GM12878 (cell line): ENCODE measurements at regions not wholly inside any gene's neighbourhood (a gene's known extent, or its start where the extent isn't known, plus 50 kb on each side); places are given as distances from the start of the nearest gene placed in this dataset.

Experiments used
- ATAC-seq: fragments of 200-7000 bp; cut with Tn5 transposase; 3 replicates; pipeline ENCODE4 v1.9.1; 2020; ENCODE audit warnings: mild to moderate bottlenecking, moderate library complexity
- BruUV-seq: library from RNA; stranded (reverse); fragments of 400-500 nt; replicated peaks from 2 replicates; lab custom pipeline; 2021; lab: Mats Ljungman, UMichigan
- CTCF ChIA-PET: fragments of 300-600 bp; sonication (Branson Sonifier 250); formaldehyde crosslinking; extraction: SDS; loops from one replicate; lab custom pipeline; 2021; ENCODE audit warnings: inconsistent platforms; lab: Yijun Ruan, JAX
- POLR2A ChIA-PET: fragments of 350-600 bp; formaldehyde crosslinking; extraction: SDS; loops from one replicate; lab custom pipeline; 2021; ENCODE audit warnings: inconsistent platforms; lab: Charles Lee
- RAD21 ChIA-PET: fragments of 300-600 bp; sonication (Branson Sonifier 250); formaldehyde crosslinking; loops from one replicate; lab custom pipeline; 2023; ENCODE audit warnings: antibody characterized with exemption; ENCODE audit not compliant: unreplicated experiment; lab: Charles Lee
- SMC1A ChIA-PET: fragments of 300-600 bp; sonication (Branson Sonifier 250); formaldehyde crosslinking; loops from one replicate; lab custom pipeline; 2023; ENCODE audit not compliant: unreplicated experiment, uncharacterized antibody; lab: Charles Lee
- DNase-seq: peaks from one replicate; pipeline ENCODE4 v3.0.0-alpha.2; 2011; ENCODE audit warnings: low read depth, low spot score
- FAIRE-seq: peaks from 3 replicates; lab custom pipeline; 2011; peaks lifted over from hg19 to GRCh38; lab: Jason Lieb, UNC
- H2AFZ ChIP-seq: 2 replicates; pipeline ENCODE4 v1.6.0; 2011; ENCODE audit warnings: low read depth, low read length, control low read depth; ENCODE audit not compliant: control insufficient read depth
- H3K27ac ChIP-seq: 2 replicates; pipeline ENCODE4 v1.5.1; 2011; ENCODE audit warnings: control low read depth; ENCODE audit not compliant: control insufficient read depth, insufficient read depth
- H3K27me3 ChIP-seq, 2 experiments: replicated peaks in 1 of 2; 2 replicates each; pipeline versions ENCODE4 v1.6.0 to v1.6.1; 2011; ENCODE audit warnings: low read length in 1 of 2; ENCODE audit not compliant: control insufficient read depth in 2 of 2, insufficient read depth in 2 of 2
- H3K36me3 ChIP-seq, 2 experiments: 2 replicates each; pipeline ENCODE4 v1.5.1; 2011; ENCODE audit warnings: low read length in 1 of 2; ENCODE audit not compliant: control insufficient read depth in 2 of 2, insufficient read depth in 2 of 2
- H3K4me1 ChIP-seq: 2 replicates; pipeline ENCODE4 v1.6.1; 2011; ENCODE audit warnings: mild to moderate bottlenecking, low read length, moderate library complexity, mixed read lengths; ENCODE audit not compliant: control insufficient read depth, insufficient read depth
- H3K4me2 ChIP-seq: 2 replicates; pipeline ENCODE4 v1.6.0; 2011; ENCODE audit warnings: control low read depth; ENCODE audit not compliant: control insufficient read depth, insufficient read depth
- H3K4me3 ChIP-seq: fragments of 200-600 bp; sonication (generic); 2 replicates; pipeline ENCODE4 v1.5.1; 2016
- H3K79me2 ChIP-seq: 2 replicates; pipeline ENCODE4 v1.6.0; 2011; ENCODE audit warnings: low read length; ENCODE audit not compliant: control insufficient read depth, insufficient read depth
- H3K9ac ChIP-seq: 2 replicates; pipeline ENCODE4 v1.8.0; 2011; ENCODE audit warnings: low read length, control low read depth, mixed read lengths; ENCODE audit not compliant: control insufficient read depth, insufficient read depth
- H3K9me3 ChIP-seq: replicated peaks from 3 replicates; pipeline ENCODE4 v1.5.1; 2011; ENCODE audit warnings: mild to moderate bottlenecking, low read length; ENCODE audit not compliant: control insufficient read depth, insufficient read depth
- H4K20me1 ChIP-seq: 2 replicates; pipeline ENCODE4 v1.6.0; 2011; ENCODE audit not compliant: control insufficient read depth, insufficient read depth
- CBX3 ChIP-seq: fragments of 200-600 bp; sonication (generic); IDR thresholded peaks from 2 replicates; pipeline ENCODE4 v1.6.1; 2016; ENCODE audit warnings: low read depth, borderline replicate concordance
- EP300 ChIP-seq, 2 experiments: fragments of 150-350 bp in 1 of 2; IDR thresholded peaks; 2 replicates each; pipeline ENCODE4 v1.6.1; 2011 to 2012; ENCODE audit warnings: low read depth in 2 of 2, low read length in 2 of 2, borderline replicate concordance in 1 of 2, improper control_type of control experiment in 1 of 2, inconsistent platforms in 1 of 2; ENCODE audit not compliant: control insufficient read depth in 1 of 2
- EZH2 ChIP-seq: IDR thresholded peaks from 2 replicates; pipeline ENCODE4 v1.6.1; 2012; ENCODE audit warnings: low read depth, mild to moderate bottlenecking, control low read depth, inconsistent platforms, low read length, borderline replicate concordance; ENCODE audit not compliant: control insufficient read depth
- MEF2B ChIP-seq: fragments of 450-650 bp; IDR thresholded peaks from 2 replicates; pipeline ENCODE4 v1.6.1; 2018; ENCODE audit warnings: mild to moderate bottlenecking, moderate library complexity; ENCODE audit not compliant: partially characterized antibody, poor library complexity, severe bottlenecking
- MYC ChIP-seq: IDR thresholded peaks from 2 replicates; pipeline ENCODE4 v1.6.1; 2011; ENCODE audit warnings: mild to moderate bottlenecking, low read length, moderate library complexity, inconsistent platforms; ENCODE audit not compliant: insufficient read depth, insufficient replicate concordance, insufficient read length, severe bottlenecking
- NKRF ChIP-seq: fragments of 450-650 bp; conservative IDR thresholded peaks from 2 replicates; pipeline ENCODE4 v1.6.1; 2017; ENCODE audit warnings: mild to moderate bottlenecking, moderate library complexity
- POLR2A ChIP-seq: IDR thresholded peaks from 2 replicates; pipeline ENCODE4 v1.6.1; 2011; ENCODE audit warnings: low read depth, mild to moderate bottlenecking, low read length
- RAD21 ChIP-seq: IDR thresholded peaks from 2 replicates; pipeline ENCODE4 v1.6.1; 2011; ENCODE audit warnings: mild to moderate bottlenecking, low read depth, low read length, moderate library complexity; ENCODE audit not compliant: insufficient read depth
- SIX5 ChIP-seq: IDR thresholded peaks from 2 replicates; pipeline ENCODE4 v1.6.1; 2011; ENCODE audit warnings: mild to moderate bottlenecking, low read depth, low read length, moderate library complexity; ENCODE audit not compliant: severe bottlenecking
- TCF3 ChIP-seq: IDR thresholded peaks from 2 replicates; pipeline ENCODE4 v1.6.1; 2012; ENCODE audit warnings: low read depth, mild to moderate bottlenecking, low read length, borderline replicate concordance; ENCODE audit not compliant: insufficient read depth
- ZNF622 ChIP-seq: fragments of 450-650 bp; IDR thresholded peaks from 2 replicates; pipeline ENCODE4 v1.6.1; 2017; ENCODE audit warnings: mild to moderate bottlenecking, inconsistent platforms
- ZZZ3 ChIP-seq: IDR thresholded peaks from 2 replicates; pipeline ENCODE4 v1.6.1; 2011; ENCODE audit warnings: low read depth; ENCODE audit not compliant: control insufficient read depth, insufficient read length
- WGBS: methylation state at CpG from one replicate; pipeline ENCODE4 v1.1.6; 2016; ENCODE audit warnings: low lambda C conversion rate; ENCODE audit not compliant: insufficient replicate concordance, insufficient coverage; ENCODE audit errors: missing lambda C conversion rate; 5-methylcytosine and 5-hydroxymethylcytosine counted together
- in situ Hi-C: fragments of 300-500 bp; cut with MboI; formaldehyde crosslinking; loops from 9 replicates; pipeline ENCODE4 v1.14.3; 2018; ENCODE audit warnings: mixed read lengths
- intact Hi-C: fragments of 100-400 bp; cut with micrococcal nuclease; formaldehyde crosslinking; loops from one replicate; pipeline ENCODE4 v1.14.2; 2022; ENCODE audit not compliant: unreplicated experiment

GRCh38 chr1:68377098-68377497, 72.7 kb downstream of the RPE65 start:
- no peaks in the 10 kb centered on the region for H3K36me3 ChIP-seq
- H3K9ac ChIP-seq = no peak overlapping the region
- H3K4me2 ChIP-seq = no peak overlapping the region
- FAIRE-seq = no peak
- WGBS = 58% methylated on average over 3 of the region's 3 CpGs
- no peaks in the 10 kb centered on the region for H3K9me3 ChIP-seq
- ATAC-seq = no peak
- POLR2A ChIA-PET = no interaction called here
- no peak for TF ChIP-seq MEF2B
- no peak for TF ChIP-seq EP300 (IDR thresholded peaks at IDR 0.05; ENCODE audit: borderline replicate concordance in 1 of 2, control insufficient read depth in 1 of 2, low read depth in 2 of 2, low read length in 2 of 2)
- no peak for TF ChIP-seq SIX5
- TF ChIP-seq CBX3 = no peak
- TF ChIP-seq ZNF622 = no peak
- no peak for TF ChIP-seq EZH2
- no peak for TF ChIP-seq TCF3
- TF ChIP-seq ZZZ3 = no peak
- no peak for TF ChIP-seq RAD21
- no peak for TF ChIP-seq NKRF
- no peak for TF ChIP-seq POLR2A
- TF ChIP-seq MYC = no peak
- SMC1A ChIA-PET = interaction anchor here (0.6 to 1.2 kb wide), 2 partner anchors 259 to 1681 kb away, joined by 3 read pairs; no protein-coding TSS in a partner anchor
- RAD21 ChIA-PET = no interaction called here
- intact Hi-C loops (no loop called here), in situ Hi-C loops (no loop called here)
- CTCF ChIA-PET = interaction anchor here (1.1 kb wide), 1 partner anchor 257 kb away, joined by 3 read pairs; no protein-coding TSS in a partner anchor
- H3K27ac ChIP-seq = no peak overlapping the region
- no peaks in the 10 kb centered on the region for H3K27me3 ChIP-seq
- no peak overlapping the region for H3K4me3 ChIP-seq
- no peaks in the 10 kb centered on the region for H4K20me1 ChIP-seq
- H3K4me1 ChIP-seq = no peaks in the 10 kb centered on the region
- BruUV-seq = no TSS peak
- H3K79me2 ChIP-seq = no peaks in the 10 kb centered on the region
- no peak overlapping the region for H2AFZ ChIP-seq
- no peak for DNase-seq
